Small intestine (tissue), 7 donors: ENCODE measurements at regions not wholly inside any gene's neighbourhood (a gene's known extent, or its start where the extent isn't known, plus 50 kb on each side); places are given as distances from the start of the nearest gene placed in this dataset.

ENCODE experiments used
- DNase-seq, 2 donors: peaks; one replicate each; pipeline versions ENCODE4 v3.0.0 to v3.0.0-alpha.2; 2013
- FAIRE-seq: peaks from 2 replicates; lab custom pipeline; 2012; peaks lifted over from hg19 to GRCh38; lab: Jason Lieb, UNC
- H3K27ac ChIP-seq, 3 donors: one replicate each; pipeline ENCODE4 v1.5.1; 2013; ENCODE audit warnings: low read length in 2 of 3, mild to moderate bottlenecking in 2 of 3, control low read depth in 1 of 3, inconsistent platforms in 1 of 3, low read depth in 1 of 3, moderate library complexity in 1 of 3
- H3K27me3 ChIP-seq, 3 donors: one replicate each; pipeline ENCODE4 v1.6.1; 2013; ENCODE audit warnings: low read length in 3 of 3, inconsistent platforms in 1 of 3; ENCODE audit not compliant: control insufficient read depth in 3 of 3, insufficient read depth in 3 of 3
- H3K36me3 ChIP-seq, 3 donors: one replicate each; pipeline ENCODE4 v1.6.1; 2013; ENCODE audit warnings: low read length in 3 of 3, inconsistent platforms in 1 of 3, low read depth in 1 of 3, mild to moderate bottlenecking in 1 of 3, moderate library complexity in 1 of 3; ENCODE audit not compliant: control insufficient read depth in 3 of 3, insufficient read depth in 2 of 3
- H3K4me1 ChIP-seq, 3 donors: one replicate each; pipeline ENCODE4 v1.6.1; 2013; ENCODE audit warnings: low read length in 2 of 3, inconsistent platforms in 1 of 3, low read depth in 1 of 3, mild to moderate bottlenecking in 1 of 3, moderate library complexity in 1 of 3; ENCODE audit not compliant: control insufficient read depth in 3 of 3, insufficient read depth in 2 of 3
- H3K4me3 ChIP-seq, 3 donors: one replicate each; pipeline ENCODE4 v1.5.1; 2013; ENCODE audit warnings: low read length in 3 of 3, control low read depth in 1 of 3, inconsistent platforms in 1 of 3, low read depth in 1 of 3, mild to moderate bottlenecking in 1 of 3, moderate library complexity in 1 of 3
- H3K9me3 ChIP-seq, 2 donors: one replicate each; pipeline ENCODE4 v1.6.1; 2013; ENCODE audit warnings: low read depth in 1 of 2, low read length in 1 of 2; ENCODE audit not compliant: control insufficient read depth in 2 of 2, insufficient read depth in 1 of 2
- WGBS, 3 donors: extraction: QIAGEN DNeasy Blood & Tissue Kit; methylation state at CpG; one replicate each; pipeline ENCODE4 v1.1.7; 2013; 5-methylcytosine and 5-hydroxymethylcytosine counted together
- donor health status: healthy with polysubstance abuse.
- donor health status: control.
- donor health status: control.
- donor health status: Bipolar disorder and iron deficiency.
- donor health status: healthy.

DNA sequence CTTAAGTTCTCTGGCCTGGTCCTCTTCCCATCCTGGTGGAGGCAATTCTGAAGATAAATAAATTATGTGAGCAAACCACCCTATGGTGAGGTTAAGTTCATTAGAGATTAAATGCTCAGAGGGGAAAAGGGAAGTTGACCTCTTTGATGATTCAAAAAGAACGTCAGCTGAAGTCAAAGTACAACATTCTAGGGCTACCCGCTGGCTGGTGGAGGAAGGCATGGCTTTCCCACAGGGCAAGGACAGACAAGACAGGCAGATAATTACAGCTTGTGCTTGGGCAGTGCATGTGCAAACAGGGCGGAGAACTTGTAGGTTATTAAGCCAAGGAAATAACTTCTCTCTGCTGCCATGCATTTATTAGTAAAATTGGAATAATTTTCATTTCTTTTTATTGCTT is 91.0 kb upstream of the SLC24A3 start:
- Histone ChIP-seq H3K9me3 (no peaks in the 10 kb centered on the region), H3K27me3 (no peaks in the 10 kb centered on the region), H3K27ac (peak overlapping the region in 1 of 3 donors; percentile 64), H3K4me3 (no peak overlapping the region), H3K4me1 (no peaks in the 10 kb centered on the region), H3K36me3 (no peaks in the 10 kb centered on the region)
- FAIRE-seq (no peak), DNase-seq (peak; percentile 56 to 94)
- 19 to 50% (median 21%) methylated on average over 3 of the region's 3 CpGs for WGBS, 3 donors

DNA sequence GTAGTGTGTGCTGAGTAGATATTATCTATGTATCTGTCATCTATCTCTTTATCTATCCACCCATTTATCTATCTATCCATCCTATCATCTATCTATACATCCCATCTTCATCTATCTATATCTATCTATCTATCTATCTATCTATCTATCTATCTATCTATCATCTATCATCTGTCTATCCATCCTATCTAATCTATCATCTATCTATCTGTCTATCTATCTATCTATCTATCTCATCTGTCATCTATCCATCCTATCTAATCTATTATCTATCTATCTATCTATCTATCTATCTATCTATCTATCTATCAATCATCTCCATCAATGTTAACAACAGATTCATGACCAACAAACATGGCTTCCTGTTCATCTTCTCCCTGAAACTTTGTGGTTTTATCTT is 90.5 kb upstream of the SLC24A3 start:
- FAIRE-seq: no peak
- Histone ChIP-seq H3K4me3 (no peak overlapping the region), H3K27me3 (no peaks in the 10 kb centered on the region), H3K36me3 (no peaks in the 10 kb centered on the region), H3K27ac (no peak overlapping the region), H3K4me1 (no peaks in the 10 kb centered on the region), H3K9me3 (no peaks in the 10 kb centered on the region)
- no peak for DNase-seq

DNA sequence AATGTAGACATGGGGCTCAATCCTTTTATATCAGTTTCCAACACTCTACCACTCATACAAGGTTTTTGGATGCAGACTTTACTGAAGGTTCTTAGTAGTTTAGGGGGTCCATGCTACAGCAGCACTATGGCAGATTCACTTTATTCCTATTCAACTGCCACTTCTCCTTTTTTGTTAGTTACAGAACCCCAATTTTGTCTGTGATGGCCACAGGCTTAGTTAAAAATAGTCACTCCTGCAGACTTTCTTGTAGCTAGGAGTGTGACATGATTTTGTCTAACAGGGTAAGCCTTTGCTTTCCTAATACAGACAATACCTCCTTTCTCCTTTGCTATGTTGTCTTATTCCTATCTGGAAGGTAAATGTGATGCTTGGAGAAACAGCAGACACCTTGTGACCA is 90.0 kb upstream of the SLC24A3 start:
- DNase-seq (no peak), FAIRE-seq (no peak)
- no peaks in the 10 kb centered on the region for H3K4me1 ChIP-seq
- H3K27me3 ChIP-seq: no peaks in the 10 kb centered on the region
- no peaks in the 10 kb centered on the region for H3K9me3 ChIP-seq
- no peaks in the 10 kb centered on the region for H3K36me3 ChIP-seq
- no peak overlapping the region for H3K27ac ChIP-seq
- H3K4me3 ChIP-seq: no peak overlapping the region

DNA sequence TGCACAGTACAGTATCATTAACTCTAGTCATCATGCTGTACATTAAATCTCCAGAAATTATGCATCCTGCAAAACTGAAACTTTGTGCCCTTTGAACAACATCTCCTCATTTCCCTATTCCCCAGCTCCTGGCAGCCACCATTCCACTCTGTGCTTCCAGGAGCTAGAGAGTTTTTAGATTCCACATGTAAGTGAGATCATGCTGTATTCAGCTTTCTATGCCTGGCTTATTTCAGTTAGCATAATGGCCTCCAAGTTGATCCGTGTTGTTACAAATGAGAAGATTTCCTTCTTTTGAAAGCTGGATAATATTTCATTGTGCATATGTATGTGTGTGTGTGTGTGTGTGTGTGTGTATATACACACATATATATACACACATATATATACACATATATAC is 86.9 kb upstream of the SLC24A3 start:
- Histone ChIP-seq H3K36me3 (no peaks in the 10 kb centered on the region), H3K27me3 (no peaks in the 10 kb centered on the region), H3K27ac (no peak overlapping the region), H3K4me1 (peaks cover 1 to 6% (median 4%) of the 10 kb centered on the region in 3 donors), H3K4me3 (no peak overlapping the region), H3K9me3 (no peaks in the 10 kb centered on the region)
- WGBS, 3 donors: 69 to 81% (median 75%) methylated on average over 1 of the region's 1 CpG
- DNase-seq: no peak
- no peak for FAIRE-seq

DNA sequence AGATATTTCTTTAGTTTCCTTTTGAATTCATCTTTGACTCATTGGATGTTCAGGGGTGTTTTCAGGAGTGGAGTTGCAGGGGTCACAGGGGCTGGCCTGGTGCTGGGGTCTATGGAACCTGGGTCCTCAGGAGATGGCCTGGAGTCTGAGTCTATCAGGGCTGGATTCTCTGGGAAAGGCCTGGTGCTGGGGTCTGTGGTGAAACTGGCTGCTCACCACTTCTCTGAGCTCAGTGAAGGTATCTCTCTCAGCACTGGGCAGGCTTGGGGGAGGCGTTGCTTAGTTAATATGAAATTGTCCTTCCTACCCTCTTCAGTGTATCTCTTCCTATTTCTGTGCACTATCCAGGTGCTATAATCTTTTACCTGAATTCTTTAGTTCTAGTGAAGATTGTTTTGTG is 83.1 kb upstream of the SLC24A3 start:
- FAIRE-seq (no peak), DNase-seq (no peak)
- Histone ChIP-seq H3K4me1 (peaks cover 4 to 6% (median 5%) of the 10 kb centered on the region in 3 donors), H3K27me3 (no peaks in the 10 kb centered on the region), H3K36me3 (no peaks in the 10 kb centered on the region), H3K27ac (peak overlapping the region in 1 of 3 donors; percentile 11), H3K4me3 (no peak overlapping the region), H3K9me3 (peaks cover 0 to 6% of the 10 kb centered on the region in 2 donors)
- 76 to 92% (median 81%) methylated on average over 1 of the region's 1 CpG for WGBS, 3 donors

DNA sequence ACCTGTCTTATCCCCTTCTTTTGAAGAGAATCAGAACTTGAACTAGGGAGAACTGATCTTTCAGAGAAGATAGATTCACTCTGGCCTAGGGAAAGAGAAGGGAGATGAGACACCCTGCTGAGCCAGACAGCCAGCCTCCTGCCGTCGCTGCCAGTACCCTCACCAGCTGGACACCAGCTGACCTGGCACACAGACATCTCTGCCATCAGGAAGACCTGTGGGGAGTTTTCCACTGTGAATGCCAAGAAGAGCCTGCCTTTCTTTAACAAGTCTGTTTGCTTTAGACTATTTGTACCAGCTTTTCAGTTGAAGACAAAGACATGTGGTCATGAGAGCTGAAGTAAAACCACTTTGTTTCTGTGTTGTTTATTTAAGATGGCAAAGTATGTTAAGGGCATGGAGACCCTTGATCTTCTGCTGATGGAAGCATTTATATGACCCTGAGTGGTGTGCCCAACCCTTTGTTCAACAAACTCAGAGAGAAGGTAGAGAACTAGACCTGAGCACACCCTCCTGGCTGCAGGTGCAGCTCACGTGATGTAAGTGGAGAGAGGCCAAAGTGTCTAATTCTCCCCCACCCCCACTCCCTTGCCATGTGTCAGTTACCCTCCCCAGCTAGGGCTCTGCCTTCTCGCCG is 82.3 kb upstream of the SLC24A3 start:
- peak overlapping the region; percentile 40 to 71 (median 48) for H3K27ac ChIP-seq
- H3K9me3 ChIP-seq: peaks cover 0 to 11% of the 10 kb centered on the region in 2 donors
- H3K27me3 ChIP-seq: no peaks in the 10 kb centered on the region
- DNase-seq (peak; percentile 82 to 92), FAIRE-seq (no peak)
- 16 to 52% (median 25%) methylated on average over 5 of the region's 5 CpGs for WGBS, 3 donors
- peaks cover 4 to 6% (median 5%) of the 10 kb centered on the region in 3 donors for H3K4me1 ChIP-seq
- no peak overlapping the region for H3K4me3 ChIP-seq
- no peaks in the 10 kb centered on the region for H3K36me3 ChIP-seq

DNA sequence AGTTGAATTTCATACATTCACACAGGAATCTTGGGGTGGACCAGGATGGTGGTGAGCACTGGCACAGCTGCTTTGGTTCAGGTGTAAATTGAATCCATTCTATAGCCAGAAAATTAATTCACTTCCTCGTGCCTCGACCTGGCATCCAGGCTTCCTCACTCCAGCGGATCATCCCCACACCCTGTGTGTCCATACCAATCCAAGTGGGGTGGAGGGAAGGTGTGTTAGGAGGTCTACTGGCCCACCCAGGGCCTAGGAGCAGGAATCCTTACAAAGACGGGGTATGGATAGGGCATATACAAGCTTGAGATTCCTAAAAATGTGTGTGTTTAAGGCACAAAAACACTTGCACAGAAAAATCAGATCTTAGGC is 81.8 kb upstream of the SLC24A3 start:
- H3K9me3 ChIP-seq: peaks cover 0 to 14% of the 10 kb centered on the region in 2 donors
- H3K36me3 ChIP-seq: no peaks in the 10 kb centered on the region
- DNase-seq (no peak), FAIRE-seq (no peak)
- WGBS, 3 donors: 41 to 65% (median 58%) methylated on average over 4 of the region's 4 CpGs
- H3K27me3 ChIP-seq: no peaks in the 10 kb centered on the region
- peak overlapping the region; percentile 13 to 57 (median 48) for H3K27ac ChIP-seq
- peaks cover 4 to 6% (median 5%) of the 10 kb centered on the region in 3 donors for H3K4me1 ChIP-seq
- H3K4me3 ChIP-seq: no peak overlapping the region

DNA sequence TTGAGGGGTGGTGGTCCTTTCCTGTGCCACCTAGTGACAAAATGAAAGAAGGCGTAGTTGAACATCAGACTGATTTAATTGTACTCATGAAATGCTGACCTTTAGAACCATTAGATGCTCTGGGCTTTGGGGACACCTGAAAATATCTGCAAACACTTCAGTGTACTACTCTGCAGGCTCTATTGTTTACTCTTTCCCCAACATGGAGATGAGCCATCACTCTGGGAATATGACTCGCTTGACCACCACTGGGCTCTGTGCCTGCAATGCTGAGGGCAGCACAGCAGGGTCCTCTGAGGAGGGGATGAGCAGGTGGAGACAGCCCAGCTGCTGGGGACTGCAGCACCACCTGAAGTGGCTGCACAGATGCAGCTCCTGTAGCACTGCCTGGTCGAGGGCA is 74.8 kb upstream of the SLC24A3 start:
- Histone ChIP-seq H3K27ac (no peak overlapping the region), H3K4me1 (peaks cover 0 to 3% (median 0%) of the 10 kb centered on the region in 3 donors), H3K27me3 (no peaks in the 10 kb centered on the region), H3K36me3 (no peaks in the 10 kb centered on the region), H3K9me3 (peaks cover 2 to 21% of the 10 kb centered on the region in 2 donors), H3K4me3 (no peak overlapping the region)
- WGBS, 3 donors: 13 to 62% (median 22%) methylated on average over 3 of the region's 3 CpGs
- peak in 1 of 2 donors; percentile 44 for DNase-seq
- FAIRE-seq: no peak

DNA sequence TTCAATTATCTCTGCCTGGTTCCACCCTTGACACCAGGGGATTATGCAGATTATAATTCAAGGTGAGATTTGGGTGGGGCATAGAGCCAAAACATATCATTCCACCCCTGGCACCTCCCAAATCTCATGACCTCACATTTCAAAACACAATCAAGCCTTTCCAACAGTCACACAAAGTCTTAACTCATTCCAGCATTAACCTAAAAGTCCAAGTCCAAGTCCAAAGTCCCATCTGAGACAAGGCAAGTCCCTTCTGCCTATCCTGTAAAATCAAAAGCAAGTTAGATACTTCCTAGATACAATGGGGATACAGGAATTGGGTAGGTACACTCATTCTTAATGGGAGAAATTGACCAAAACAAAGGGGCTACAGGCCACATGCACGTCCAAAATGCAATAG is 73.7 kb upstream of the SLC24A3 start:
- Histone ChIP-seq H3K4me1 (peaks cover 0 to 3% (median 0%) of the 10 kb centered on the region in 3 donors), H3K36me3 (no peaks in the 10 kb centered on the region), H3K27ac (no peak overlapping the region), H3K27me3 (no peaks in the 10 kb centered on the region), H3K4me3 (no peak overlapping the region), H3K9me3 (peaks cover 2 to 20% of the 10 kb centered on the region in 2 donors)
- FAIRE-seq: no peak
- peak in 1 of 2 donors; percentile 61 for DNase-seq
- WGBS, 3 donors: 68 to 73% (median 68%) methylated on average over 1 of the region's 1 CpG
